ENCODE measurements at regions not wholly inside any gene's neighbourhood (a gene's known extent, or its start where the extent isn't known, plus 50 kb on each side); places are given as distances from the start of the nearest gene placed in this dataset.
"Not testable (repeated sequence)": the region's sequence is repeated elsewhere in the genome, so short reads cannot be mapped to it uniquely, and the experiment has no call there.

GRCh38 chr7:83267141-83267631, 104.5 kb upstream of the PCLO start:
- Mint-ChIP-seq H3K27ac (no peak overlapping the region), H3K4me1 (ENCODE audit: unreplicated experiment) (no peaks in the 10 kb centered on the region), H3K27me3 (peaks cover 4% of the 10 kb centered on the region), H3K9me3 (no peaks in the 10 kb centered on the region), H3K4me3 (no peak overlapping the region), H3K36me3 (no peaks in the 10 kb centered on the region)
- DNase-seq (ENCODE audit: extremely low spot score, unreplicated experiment) = no peak
- TF ChIP-seq CTCF (conservative IDR thresholded peaks at IDR 0.05) = no peak

- not testable (repeated sequence) for H3K27me3 Mint-ChIP-seq; H3K9me3 Mint-ChIP-seq; H3K4me3 Mint-ChIP-seq; H3K27ac Mint-ChIP-seq; DNase-seq (ENCODE audit: extremely low spot score, unreplicated experiment); H3K36me3 Mint-ChIP-seq; H3K4me1 Mint-ChIP-seq (ENCODE audit: unreplicated experiment)
Measured at GRCh38 chr7:83263442-83264034, 100.9 kb upstream of the PCLO start.

DNA sequence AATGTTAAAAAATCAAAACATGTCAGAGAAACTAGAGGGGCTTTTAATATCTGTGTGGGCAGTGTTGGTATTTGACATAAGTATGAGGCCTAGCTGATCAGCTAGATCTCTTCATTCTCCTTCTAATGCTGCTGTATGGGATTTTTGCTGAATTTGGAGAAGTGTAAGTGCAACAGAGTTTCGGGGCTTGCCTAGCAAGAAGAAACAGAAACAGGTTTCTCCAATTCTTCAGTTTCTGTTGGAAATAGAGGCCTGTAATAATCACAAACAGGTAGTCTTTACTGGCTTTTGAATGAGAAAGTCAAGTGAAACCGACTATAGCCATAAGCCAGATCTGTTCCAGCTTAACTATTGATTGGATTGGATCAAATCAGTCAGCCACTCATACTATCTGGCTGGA, 96.4 kb upstream of the PCLO start:
- H3K4me3 Mint-ChIP-seq = no peak overlapping the region
- H3K4me1 Mint-ChIP-seq (ENCODE audit: unreplicated experiment) = no peaks in the 10 kb centered on the region
- H3K27ac Mint-ChIP-seq = no peak overlapping the region
- H3K27me3 Mint-ChIP-seq = no peaks in the 10 kb centered on the region
- H3K36me3 Mint-ChIP-seq = no peaks in the 10 kb centered on the region
- TF ChIP-seq CTCF (conservative IDR thresholded peaks at IDR 0.05) = no peak
- H3K9me3 Mint-ChIP-seq = no peaks in the 10 kb centered on the region
- DNase-seq (ENCODE audit: extremely low spot score, unreplicated experiment) = no peak

GRCh38 chr7:83248000-83248399, 85.3 kb upstream of the PCLO start:
- Mint-ChIP-seq H3K27ac (no peak overlapping the region), H3K4me1 (ENCODE audit: unreplicated experiment) (no peaks in the 10 kb centered on the region), H3K36me3 (no peaks in the 10 kb centered on the region), H3K27me3 (no peaks in the 10 kb centered on the region), H3K4me3 (no peak overlapping the region), H3K9me3 (no peaks in the 10 kb centered on the region)
- no peak for DNase-seq (ENCODE audit: extremely low spot score, unreplicated experiment)
- TF ChIP-seq CTCF (conservative IDR thresholded peaks at IDR 0.05) = no peak

DNA sequence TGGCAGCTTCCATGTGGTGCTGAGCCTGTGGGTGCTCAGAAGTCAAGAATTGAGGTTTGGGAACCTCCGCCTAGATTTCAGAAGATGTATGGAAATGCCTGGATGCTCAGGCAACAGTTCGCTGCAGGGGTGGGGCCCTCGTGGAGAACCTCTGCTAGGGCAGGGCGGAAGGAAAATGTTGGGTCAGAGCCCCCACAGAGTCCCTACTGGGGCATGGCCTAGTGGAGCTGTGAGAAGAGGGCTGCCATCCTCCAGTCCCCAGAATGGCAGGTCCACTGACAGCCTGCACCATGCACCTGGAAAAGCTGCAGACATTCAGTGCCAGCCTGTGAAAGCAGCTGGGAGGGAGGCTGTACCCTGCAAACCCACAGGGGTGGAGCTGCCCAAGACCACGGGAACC, 56.5 kb upstream of the PCLO start:
- H3K4me3 Mint-ChIP-seq; H3K9me3 Mint-ChIP-seq; H3K36me3 Mint-ChIP-seq; DNase-seq (ENCODE audit: extremely low spot score, unreplicated experiment); H3K4me1 Mint-ChIP-seq (ENCODE audit: unreplicated experiment); H3K27me3 Mint-ChIP-seq; H3K27ac Mint-ChIP-seq: not testable (repeated sequence)

- Mint-ChIP-seq H3K27me3 (no peaks in the 10 kb centered on the region), H3K4me3 (no peak overlapping the region), H3K9me3 (no peaks in the 10 kb centered on the region), H3K4me1 (ENCODE audit: unreplicated experiment) (no peaks in the 10 kb centered on the region), H3K36me3 (no peaks in the 10 kb centered on the region), H3K27ac (no peak overlapping the region)
- TF ChIP-seq CTCF (conservative IDR thresholded peaks at IDR 0.05) = no peak
- DNase-seq (ENCODE audit: extremely low spot score, unreplicated experiment) = no peak
Measured at GRCh38 chr7:83212883-83213282, 50.2 kb upstream of the PCLO start.

Data from type B pancreatic cell (in vitro differentiated cells).